NCI-H128 (cell line): ENCODE measurements at regions not wholly inside any gene's neighbourhood (a gene's known extent, or its start where the extent isn't known, plus 50 kb on each side); places are given as distances from the start of the nearest gene placed in this dataset.

Source experiments
- DNase-seq: peaks from one replicate; lab custom pipeline; 2025; ENCODE audit not compliant: unreplicated experiment; lab: John Stamatoyannopoulos, UW

- DNase-seq = no peak
Measured at GRCh38 chr6:144989319-144990107, 704.4 kb downstream of the UTRN start.

GRCh38 chr6:144990784-144991183, 705.6 kb downstream of the UTRN start:
- no peak for DNase-seq

GRCh38 chr6:144993870-144994269, 708.7 kb downstream of the UTRN start:
- no peak for DNase-seq

GRCh38 chr6:144997996-144998395, 712.9 kb downstream of the UTRN start:
- no peak for DNase-seq

GRCh38 chr6:144999127-144999526, 714.0 kb downstream of the UTRN start:
- no peak for DNase-seq

GRCh38 chr6:145003145-145003544, 718.0 kb downstream of the UTRN start:
- DNase-seq = no peak

- DNase-seq = no peak
Measured at GRCh38 chr6:145006914-145007313, 721.8 kb downstream of the UTRN start.

GRCh38 chr6:145008715-145009114, 723.6 kb downstream of the UTRN start:
- DNase-seq = no peak

GRCh38 chr6:145009711-145010110, 724.6 kb downstream of the UTRN start:
- DNase-seq = no peak

GRCh38 chr6:145012039-145012662, 723.2 kb downstream of the EPM2A start:
- DNase-seq = no peak

- no peak for DNase-seq
Measured at GRCh38 chr6:145015739-145016558, 719.4 kb downstream of the EPM2A start.

- DNase-seq = no peak
Measured at GRCh38 chr6:145017051-145017450, 718.3 kb downstream of the EPM2A start.

- DNase-seq = no peak
Measured at GRCh38 chr6:145017516-145017915, 717.8 kb downstream of the EPM2A start.

- no peak for DNase-seq
Measured at GRCh38 chr6:145018027-145018426, 717.3 kb downstream of the EPM2A start.

- DNase-seq = no peak
Measured at GRCh38 chr6:145020114-145020513, 715.2 kb downstream of the EPM2A start.

- DNase-seq = no peak
Measured at GRCh38 chr6:145020543-145020942, 714.8 kb downstream of the EPM2A start.

GRCh38 chr6:145022199-145022796, 713.0 kb downstream of the EPM2A start:
- DNase-seq = no peak

- no peak for DNase-seq
Measured at GRCh38 chr6:145023116-145023726, 712.1 kb downstream of the EPM2A start.

- DNase-seq = no peak
Measured at GRCh38 chr6:145025488-145025887, 709.8 kb downstream of the EPM2A start.

GRCh38 chr6:145026267-145026679, 709.0 kb downstream of the EPM2A start:
- DNase-seq = no peak
